ENCODE measurements at regions not wholly inside any gene's neighbourhood (a gene's known extent, or its start where the extent isn't known, plus 50 kb on each side); places are given as distances from the start of the nearest gene placed in this dataset.
A peak's percentile ranks its signal among the peaks of the same experiment; 100 is the strongest.

DNA sequence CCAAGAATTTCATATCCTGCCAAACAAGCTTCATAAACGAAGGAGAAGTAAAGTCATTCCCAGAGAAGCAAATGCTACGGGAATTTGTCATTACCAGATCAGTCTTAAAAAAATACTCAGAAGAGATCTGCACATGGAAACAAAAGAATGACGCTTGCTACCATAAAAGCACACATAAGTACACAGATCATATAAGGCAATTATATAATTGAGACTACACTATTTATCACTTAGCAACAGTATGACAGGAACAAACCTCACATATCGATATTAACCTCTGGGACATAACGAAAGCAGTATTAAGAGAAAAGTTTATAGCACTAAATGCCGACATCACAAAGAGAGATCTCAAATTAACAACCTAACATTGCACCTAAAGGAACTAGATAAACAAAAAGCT lies 67.6 kb upstream of the TMEM200A start:
- DNase-seq (ENCODE audit: low spot score): no peak
- TF ChIP-seq CTCF (IDR thresholded peaks at IDR 0.05; ENCODE audit: borderline replicate concordance, control extremely low read depth, extremely low read depth, insufficient read depth, missing control alignments): no peak
- in situ Hi-C loops (cut with MboI; ENCODE audit: low sequenced_read_pairs, unreplicated experiment): no loop called here

- no peak for TF ChIP-seq CTCF (IDR thresholded peaks at IDR 0.05; ENCODE audit: borderline replicate concordance, control extremely low read depth, extremely low read depth, insufficient read depth, missing control alignments)
- DNase-seq (ENCODE audit: low spot score): no peak
- in situ Hi-C loops (cut with MboI; ENCODE audit: low sequenced_read_pairs, unreplicated experiment): no loop called here
Observed at GRCh38 chr6:130296854-130297253, 69.0 kb upstream of the TMEM200A start.

- TF ChIP-seq CTCF (IDR thresholded peaks at IDR 0.05; ENCODE audit: borderline replicate concordance, control extremely low read depth, extremely low read depth, insufficient read depth, missing control alignments): peak; percentile 58
- DNase-seq (ENCODE audit: low spot score): peak; percentile 62
- in situ Hi-C loops (cut with MboI; ENCODE audit: low sequenced_read_pairs, unreplicated experiment): no loop called here
Observed at GRCh38 chr6:130293800-130294199, 71.0 kb upstream of the SAMD3 start.

- DNase-seq (ENCODE audit: low spot score): no peak
- in situ Hi-C loops (cut with MboI; ENCODE audit: low sequenced_read_pairs, unreplicated experiment): no loop called here
- TF ChIP-seq CTCF (IDR thresholded peaks at IDR 0.05; ENCODE audit: borderline replicate concordance, control extremely low read depth, extremely low read depth, insufficient read depth, missing control alignments): no peak
Observed at GRCh38 chr6:130288065-130288464, 65.3 kb upstream of the SAMD3 start.

DNA sequence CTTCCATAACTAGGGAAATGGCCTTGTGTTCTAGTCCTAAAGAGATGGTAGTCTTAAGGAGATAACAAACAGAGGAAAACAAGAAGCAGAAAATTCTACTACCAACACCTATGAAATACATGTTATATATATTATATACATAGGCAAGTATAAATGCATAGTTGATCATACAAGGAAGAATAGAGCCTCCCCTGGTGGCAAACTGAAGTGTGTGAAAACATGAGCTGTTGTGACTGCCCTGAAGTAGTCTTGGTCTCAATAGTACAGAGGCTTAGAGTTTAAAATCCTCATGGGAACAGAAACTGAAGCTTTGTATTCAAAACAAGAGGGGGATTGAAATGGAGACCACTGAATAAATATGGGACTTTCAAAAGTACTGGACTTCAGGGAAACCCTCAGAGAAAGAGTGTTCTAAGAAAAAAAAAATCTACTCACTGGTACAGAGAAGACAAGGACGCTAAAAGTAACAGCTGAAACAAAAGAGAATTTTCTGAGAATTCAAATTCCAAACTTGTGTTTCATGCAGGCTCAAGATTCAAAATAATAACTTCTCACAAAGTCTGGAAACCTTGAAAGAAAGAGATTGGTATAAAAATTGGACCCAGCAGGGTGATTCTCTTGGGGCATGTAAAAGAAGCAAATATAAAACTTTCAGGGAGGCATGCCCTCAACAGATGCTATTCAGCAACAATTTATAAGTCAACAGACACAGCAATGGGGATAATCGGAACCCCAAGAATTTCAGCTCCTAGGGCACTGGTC lies 59.7 kb upstream of the SAMD3 start:
- peak; percentile 23 for DNase-seq (ENCODE audit: low spot score)
- in situ Hi-C loops (cut with MboI; ENCODE audit: low sequenced_read_pairs, unreplicated experiment): no loop called here

DNA sequence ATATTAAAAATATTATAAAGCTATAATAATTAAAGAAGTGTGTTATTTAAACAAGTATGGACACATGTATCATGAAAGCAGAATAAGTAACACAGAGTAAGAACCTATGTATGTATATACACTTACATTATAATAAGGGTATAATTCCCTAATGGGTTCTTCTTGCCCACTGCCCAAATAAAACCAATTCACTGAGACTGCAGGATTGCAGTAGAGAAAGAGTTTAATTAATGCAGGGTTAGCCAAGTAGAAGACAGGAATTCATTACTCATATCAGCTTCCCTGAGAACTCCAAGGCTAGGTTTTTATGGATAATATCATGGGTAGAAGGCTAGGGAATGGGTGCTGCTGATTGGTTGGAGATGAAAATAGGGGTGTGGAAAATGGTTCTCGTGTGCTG lies 53.8 kb upstream of the SAMD3 start:
- no peak for TF ChIP-seq CTCF (IDR thresholded peaks at IDR 0.05; ENCODE audit: borderline replicate concordance, control extremely low read depth, extremely low read depth, insufficient read depth, missing control alignments)
- no peak for DNase-seq (ENCODE audit: low spot score)
- in situ Hi-C loops (cut with MboI; ENCODE audit: low sequenced_read_pairs, unreplicated experiment): no loop called here

More for the DNA sequence above, 59.7 kb upstream of the SAMD3 start:
- peak; percentile 19 for TF ChIP-seq CTCF (IDR thresholded peaks at IDR 0.05; ENCODE audit: borderline replicate concordance, control extremely low read depth, extremely low read depth, insufficient read depth, missing control alignments)

Measured in GM13976 (cell line).